OCI-LY3 (cell line): ENCODE measurements at regions not wholly inside any gene's neighbourhood (a gene's known extent, or its start where the extent isn't known, plus 50 kb on each side); places are given as distances from the start of the nearest gene placed in this dataset.

Experiments
- CTCF ChIP-seq: fragments of 200-600, 300-600 bp; sonication (generic); IDR thresholded peaks from 2 replicates; pipeline ENCODE4 v1.5.1; 2014; ENCODE audit warnings: antibody characterized with exemption, low read length, low read depth
- EZH2phosphoT487 ChIP-seq: fragments of 200-600 bp; shearing (Covaris generic); IDR thresholded peaks from 2 replicates; pipeline ENCODE4 v1.6.1; 2018; ENCODE audit warnings: antibody characterized with exemption, mixed run types, low read depth

DNA sequence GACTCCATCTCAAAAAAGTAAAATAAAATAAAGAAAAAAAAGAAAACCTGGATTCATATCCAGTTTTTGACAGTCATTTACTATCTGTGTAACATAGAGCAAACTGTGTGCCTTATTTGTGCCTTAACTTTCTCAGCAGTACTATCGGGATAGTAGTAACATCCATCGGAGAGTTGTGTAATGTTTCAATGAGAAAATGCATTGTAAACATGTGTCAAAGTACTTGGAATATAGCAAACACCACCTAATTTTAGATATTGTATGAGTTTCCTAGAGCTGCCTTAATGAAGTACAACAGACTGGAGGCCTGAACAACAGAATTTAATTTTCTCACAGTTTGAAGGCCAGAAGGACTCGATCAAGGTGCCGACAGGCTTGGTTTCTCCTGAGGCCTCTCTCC, 81.3 kb upstream of the CDC42EP3 start:
- TF ChIP-seq CTCF, result no peak
- no peak for TF ChIP-seq EZH2phosphoT487
